ENCODE measurements at regions not wholly inside any gene's neighbourhood (a gene's known extent, or its start where the extent isn't known, plus 50 kb on each side); places are given as distances from the start of the nearest gene placed in this dataset.
"Not testable (repeated sequence)": the region's sequence is repeated elsewhere in the genome, so short reads cannot be mapped to it uniquely, and the experiment has no call there.

DNA sequence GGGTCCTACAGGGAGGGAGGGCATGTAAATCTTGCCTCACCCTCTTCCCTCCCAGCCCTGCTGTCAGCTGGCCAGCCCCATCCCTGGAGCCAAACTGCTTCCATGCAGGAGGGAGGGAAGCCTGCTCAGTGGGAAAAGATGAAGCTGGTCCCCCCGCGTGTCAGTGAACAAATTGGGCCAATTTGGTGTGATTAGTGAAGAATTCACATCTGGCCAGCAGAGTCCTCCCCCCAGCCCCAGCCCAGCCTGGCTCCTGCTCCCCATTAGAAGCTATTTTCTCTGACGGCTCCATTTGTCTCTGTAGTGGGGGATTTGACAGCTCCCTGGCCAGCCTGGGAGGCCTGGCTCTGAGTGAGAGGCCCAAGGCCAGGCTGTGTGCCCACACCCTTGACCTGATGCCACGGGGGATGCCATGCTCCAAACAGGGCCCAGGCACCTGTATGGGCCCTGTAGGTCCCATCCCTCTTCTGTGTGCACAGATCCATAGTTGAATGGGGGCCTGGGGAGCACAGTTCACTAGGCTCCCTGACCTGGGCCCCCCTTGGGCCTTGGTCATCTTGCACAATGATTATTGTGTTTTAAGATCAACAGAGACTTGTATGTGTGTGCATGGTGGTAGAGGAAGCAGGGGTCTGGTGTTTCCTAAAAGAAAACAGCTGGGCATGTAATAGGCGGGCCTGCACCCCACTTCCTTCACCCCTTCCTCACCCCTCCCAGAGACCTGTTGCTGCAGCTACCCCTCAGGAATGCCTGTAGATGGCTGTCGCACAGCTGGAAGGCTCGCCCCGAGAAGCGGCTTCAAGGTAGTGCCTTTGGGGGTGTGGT, 50.7 kb upstream of the TAC4 start:
- DNase-seq, result no peak

DNA sequence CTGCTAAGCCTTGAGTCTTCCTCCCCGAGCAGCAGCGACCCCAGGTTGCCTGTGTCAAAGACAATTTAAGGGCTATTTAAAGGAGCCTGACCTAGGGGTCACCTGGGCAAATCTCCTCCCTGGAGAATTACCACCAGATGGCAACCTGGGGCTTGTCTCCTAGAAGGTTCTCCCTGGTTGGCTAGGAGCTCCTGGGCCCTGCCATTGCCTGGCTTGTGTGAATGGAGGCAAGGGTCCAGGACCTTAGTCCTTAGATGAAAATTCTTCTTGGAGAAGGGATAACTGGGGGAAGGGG, 51.3 kb upstream of the TAC4 start:
- DNase-seq, result no peak

- DNase-seq, result no peak
These were observed 51.7 kb upstream of the TAC4 start for GRCh38 chr17:49899588-49899987.

DNA sequence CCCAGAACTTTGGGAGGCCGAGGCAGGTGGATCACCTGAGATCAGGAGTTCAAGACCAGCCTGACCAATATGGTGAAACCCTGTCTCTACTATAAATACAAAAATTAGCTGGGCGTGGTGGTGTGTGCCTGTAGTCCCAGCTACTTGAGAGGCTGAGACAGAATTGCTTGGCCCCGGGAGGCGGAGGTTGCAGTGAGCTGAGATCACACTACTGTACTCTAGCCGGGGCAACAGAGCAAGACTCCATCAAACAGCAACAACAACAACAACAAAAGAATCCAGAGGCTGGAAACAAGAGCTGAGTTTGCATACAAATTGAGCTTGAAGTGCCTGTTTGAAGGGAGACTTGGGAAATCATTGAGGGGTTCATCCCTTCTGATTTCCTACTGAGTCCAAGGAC, 52.9 kb upstream of the TAC4 start:
- not testable (repeated sequence) for DNase-seq

DNA sequence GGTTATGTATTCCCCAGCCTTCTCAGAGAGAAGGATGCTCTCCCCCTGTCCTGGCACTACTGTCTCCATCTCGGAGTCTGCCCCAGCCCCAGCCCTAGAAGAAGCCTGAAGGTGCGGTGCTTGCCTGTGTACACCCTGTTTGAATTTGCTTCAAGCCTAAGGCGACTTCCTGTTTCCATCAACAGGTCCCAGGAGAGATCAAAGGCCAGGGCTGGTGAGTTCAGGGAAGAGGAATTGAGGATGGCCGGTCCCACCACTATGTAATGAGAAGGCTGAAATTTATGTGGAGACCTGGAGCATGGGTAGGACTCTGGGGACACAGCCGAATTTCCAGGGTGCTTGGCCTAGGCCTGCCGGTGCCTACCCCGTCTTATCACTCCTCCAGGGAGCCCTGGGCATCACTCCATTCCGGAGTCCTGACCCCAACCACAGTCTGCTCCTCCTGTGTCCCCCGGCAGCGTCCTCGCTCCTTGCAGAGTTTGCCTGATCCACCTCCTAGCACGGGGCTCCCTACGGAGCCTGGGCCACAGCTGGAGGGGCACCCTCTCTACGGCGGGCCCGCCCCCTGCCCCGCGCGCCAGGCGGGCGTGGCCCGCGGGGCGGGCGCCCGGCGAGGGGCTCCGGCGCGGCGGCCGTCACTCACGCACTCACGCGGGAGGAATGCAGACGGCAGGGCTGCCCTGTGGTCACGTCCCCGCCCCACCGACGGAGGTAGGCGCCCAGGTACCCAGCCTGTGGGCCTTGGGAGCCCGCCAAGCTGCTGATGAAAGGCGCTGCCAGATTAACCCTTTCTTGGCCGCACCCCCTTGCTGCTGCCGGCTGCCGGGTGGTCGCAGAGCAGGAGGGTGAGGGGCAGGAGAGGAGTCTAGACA, 53.8 kb upstream of the TAC4 start:
- no peak for DNase-seq

GRCh38 chr17:49903523-49903922, 55.7 kb upstream of the TAC4 start:
- no peak for DNase-seq

- no peak for DNase-seq
These were observed 57.0 kb upstream of the TAC4 start for GRCh38 chr17:49904893-49905292.

DNA sequence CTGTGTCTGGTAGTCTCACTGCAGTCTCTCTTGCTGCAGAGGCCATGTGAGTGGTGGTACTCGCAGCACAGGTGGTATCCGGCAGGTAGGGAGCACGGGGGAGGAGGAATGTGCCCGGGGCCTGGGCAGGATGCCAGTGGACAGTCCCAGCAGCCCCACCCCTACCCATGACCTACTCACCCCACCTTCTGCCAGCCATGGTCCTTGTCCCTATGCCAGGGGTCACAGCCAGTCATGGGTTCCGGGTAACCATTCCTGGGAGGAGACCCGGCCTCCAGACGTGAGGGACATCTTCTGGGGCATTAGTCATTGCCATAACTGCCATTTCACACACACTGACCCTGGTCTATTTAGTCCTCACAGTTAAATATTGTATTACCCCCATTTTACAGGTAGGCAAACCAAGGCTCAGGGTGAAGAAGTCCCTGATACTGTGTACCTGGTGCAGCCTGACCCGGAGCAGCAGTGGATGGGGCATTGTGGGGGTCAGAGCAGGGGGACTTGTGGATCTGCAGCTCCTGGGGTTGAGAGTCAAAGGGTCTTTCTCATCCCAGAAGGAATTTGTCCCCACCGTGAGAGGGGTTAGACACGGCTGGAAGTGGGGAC, 58.8 kb upstream of the TAC4 start:
- no peak for DNase-seq

DNA sequence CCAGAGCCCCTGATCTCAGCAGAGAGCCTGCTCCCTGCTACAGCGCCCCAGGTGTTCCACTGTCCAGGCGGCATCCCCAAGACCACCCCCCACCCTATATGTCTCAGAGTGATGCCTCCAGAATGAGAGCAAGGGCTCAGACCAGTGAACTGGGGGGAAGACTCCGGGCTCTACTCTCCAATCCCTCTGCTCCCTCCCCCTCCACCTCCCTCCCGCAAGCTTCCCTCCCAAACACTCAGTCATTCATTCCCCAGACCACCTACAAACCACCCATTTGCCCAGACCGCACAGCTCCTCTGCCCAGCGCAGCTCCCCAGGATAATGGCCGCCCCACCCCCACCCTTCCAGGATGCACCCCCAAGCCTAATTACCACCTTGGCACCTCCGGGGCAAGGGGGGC, 59.4 kb upstream of the TAC4 start:
- no peak for DNase-seq

GRCh38 chr17:49908782-49909714, 59.9 kb upstream of the DLX4 start:
- no peak for DNase-seq

DNA sequence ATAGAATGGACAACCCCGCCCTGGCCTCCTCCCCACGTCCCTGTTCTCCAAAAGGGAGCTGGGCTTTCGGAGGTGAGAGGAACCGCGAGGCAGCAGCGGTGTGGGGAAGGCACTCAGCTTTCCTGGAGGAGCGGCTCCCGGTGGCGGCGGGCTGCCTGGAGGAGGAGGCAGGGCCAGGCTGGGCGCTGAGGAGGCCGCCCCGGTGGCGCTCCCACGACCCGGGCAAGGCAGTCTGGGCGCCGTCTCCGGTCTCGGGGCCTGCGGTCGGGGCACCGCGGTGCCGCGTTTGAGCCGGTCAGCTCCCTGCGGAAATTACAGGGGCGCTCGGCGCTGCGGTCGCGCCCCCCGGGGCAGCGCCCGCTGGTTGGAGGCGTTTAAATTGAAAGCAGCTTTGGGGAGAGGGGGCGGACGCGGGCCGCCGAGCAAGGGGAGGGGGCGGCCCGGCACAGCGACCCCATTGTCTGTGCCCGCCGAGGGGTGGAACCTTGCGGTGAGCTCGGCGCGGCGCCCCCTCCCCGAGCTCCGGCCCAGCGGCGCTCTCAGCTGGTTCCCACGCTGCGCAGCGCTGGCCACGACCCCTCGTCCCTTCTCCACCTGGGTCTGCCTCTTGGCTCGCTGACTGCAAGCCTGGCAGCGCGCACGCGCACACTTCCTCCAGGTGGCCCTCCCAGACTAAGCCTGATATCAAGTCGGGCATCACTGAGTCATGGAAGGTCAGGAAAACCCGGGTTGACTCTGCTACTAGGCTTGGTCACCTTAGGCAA, 58.7 kb upstream of the DLX4 start:
- peak; percentile 4 for DNase-seq

DNA sequence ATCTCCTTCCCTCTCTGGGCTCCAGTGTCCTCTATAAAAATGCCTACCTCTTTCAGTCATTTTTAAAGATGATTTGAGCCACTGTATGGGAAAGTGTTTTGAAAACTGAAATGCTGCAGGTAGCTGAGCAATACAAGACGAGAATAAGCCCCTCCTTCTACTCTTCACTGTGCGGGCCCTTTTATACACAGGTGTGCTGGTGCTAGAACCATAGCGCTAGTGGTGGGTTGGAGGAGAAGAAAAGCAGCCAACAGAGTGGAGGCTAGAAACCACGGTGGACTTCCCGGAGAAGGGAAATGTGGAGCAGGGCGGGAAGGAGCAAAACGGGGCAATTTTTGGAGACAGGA, 58.2 kb upstream of the DLX4 start:
- no peak for DNase-seq

- DNase-seq, result no peak
These were observed 57.3 kb upstream of the DLX4 start for GRCh38 chr17:49911719-49912118.

GRCh38 chr17:49913226-49914095, 55.5 kb upstream of the DLX4 start:
- no peak for DNase-seq

DNA sequence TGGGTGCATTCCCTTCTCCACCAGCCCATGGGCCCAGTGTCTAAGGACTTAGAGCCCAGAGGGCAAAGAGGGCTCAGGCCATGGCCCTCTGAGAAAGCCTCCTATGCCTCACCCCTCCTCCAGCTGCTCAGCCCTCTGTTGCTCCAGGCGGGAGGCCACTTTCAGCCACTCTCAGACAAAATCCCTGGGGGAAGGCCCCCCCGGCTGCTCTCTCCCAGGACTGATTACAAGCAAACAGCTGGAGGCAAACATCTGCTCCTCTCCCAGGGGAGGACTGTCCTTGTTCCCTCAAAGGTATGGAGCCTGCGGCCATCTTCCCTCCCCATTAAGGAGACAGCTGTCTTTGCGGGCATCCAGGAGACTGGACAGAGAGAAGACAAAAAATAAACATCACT, 54.9 kb upstream of the DLX4 start:
- no peak for DNase-seq

DNA sequence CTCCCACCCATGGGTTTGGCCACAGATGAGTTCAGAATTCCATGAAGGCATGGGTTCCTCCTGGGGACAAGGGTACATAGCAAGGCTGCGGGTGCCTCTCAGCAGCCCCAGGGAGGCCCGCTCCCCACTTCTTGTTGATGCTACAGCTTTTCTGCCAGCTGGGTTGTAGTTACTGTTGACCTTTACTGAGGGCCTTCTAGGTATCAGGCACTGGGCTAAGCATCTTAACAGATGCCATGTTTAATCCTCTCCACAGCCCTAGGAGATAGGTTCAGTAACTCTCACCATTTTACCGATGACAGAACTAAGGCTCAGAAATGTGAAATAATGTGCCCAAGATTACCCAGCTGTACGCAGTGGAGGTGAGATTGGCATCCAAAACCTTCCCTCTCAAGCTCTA, 54.3 kb upstream of the DLX4 start:
- no peak for DNase-seq

DNA sequence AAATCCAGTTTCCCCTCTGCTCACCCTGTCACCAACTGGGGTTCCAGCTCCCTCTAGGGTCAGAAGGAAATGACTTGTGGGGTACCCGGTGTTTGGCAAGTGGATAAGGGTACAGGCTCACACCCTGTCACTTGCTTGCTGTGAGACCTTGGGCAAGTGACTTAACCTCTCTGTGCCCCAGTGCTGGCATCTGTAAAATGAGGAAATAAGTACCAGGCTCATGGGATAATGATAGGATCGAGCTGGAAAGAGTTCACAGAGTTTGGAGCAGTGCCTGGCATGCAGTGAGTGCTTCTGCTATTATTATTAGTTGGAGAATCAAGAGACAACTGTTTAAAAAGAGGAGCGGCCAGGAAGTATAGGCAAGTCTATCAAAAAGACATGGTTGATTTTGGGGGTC, 53.7 kb upstream of the DLX4 start:
- DNase-seq, result no peak

DNA sequence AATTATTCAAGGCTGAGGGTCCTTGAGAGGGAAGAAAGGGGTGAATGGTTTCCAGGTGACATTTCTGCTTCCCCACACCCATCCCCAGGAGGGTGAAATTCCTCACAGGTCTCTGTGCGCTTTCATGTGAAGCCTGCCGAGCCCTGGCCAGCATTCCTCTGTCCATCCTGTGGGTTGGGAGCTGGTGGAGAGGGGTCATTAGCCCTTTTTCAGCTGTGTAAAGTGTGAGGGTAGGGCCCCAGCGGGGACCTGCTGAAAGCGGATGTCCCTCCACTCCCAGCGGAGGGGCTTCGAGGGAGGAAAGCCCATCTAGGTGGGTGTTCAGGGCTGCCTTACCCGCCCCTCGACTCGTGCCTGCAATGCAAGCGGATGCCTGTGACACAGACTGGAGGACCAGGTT, 53.3 kb upstream of the DLX4 start:
- no peak for DNase-seq

GRCh38 chr17:49916854-49917515, 52.0 kb upstream of the DLX4 start:
- no peak for DNase-seq

- no peak for DNase-seq
These were observed 50.4 kb upstream of the DLX4 start for GRCh38 chr17:49918591-49918990.
